GM04503 (cell line): ENCODE measurements at regions not wholly inside any gene's neighbourhood (a gene's known extent, or its start where the extent isn't known, plus 50 kb on each side); places are given as distances from the start of the nearest gene placed in this dataset.

Source experiments
- DNase-seq: peaks from one replicate; pipeline ENCODE4 v3.0.0-alpha.2; 2012; ENCODE audit warnings: low read depth

GRCh38 chr2:205902041-205902899, 183.7 kb downstream of the INO80D start:
- DNase-seq = no peak

DNA sequence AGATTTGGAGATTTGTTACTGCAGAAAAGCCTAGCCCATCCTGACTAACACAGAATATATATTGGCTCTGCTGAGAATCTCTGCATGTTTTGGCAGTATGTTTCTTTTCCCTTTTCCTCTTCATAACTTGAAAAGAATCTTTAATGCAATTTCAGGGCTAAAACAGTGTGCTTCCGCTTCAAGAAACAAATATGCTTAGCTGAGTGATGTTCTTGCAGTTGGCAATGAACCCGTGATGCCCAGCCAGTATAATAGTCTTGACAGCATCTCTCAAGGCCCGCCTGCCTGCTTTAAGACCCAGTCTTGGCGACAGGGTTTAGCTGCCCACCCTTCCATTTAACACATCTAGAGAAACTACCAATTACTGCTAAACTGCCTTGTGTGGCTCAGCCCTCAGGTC, 184.5 kb downstream of the INO80D start:
- no peak for DNase-seq

DNA sequence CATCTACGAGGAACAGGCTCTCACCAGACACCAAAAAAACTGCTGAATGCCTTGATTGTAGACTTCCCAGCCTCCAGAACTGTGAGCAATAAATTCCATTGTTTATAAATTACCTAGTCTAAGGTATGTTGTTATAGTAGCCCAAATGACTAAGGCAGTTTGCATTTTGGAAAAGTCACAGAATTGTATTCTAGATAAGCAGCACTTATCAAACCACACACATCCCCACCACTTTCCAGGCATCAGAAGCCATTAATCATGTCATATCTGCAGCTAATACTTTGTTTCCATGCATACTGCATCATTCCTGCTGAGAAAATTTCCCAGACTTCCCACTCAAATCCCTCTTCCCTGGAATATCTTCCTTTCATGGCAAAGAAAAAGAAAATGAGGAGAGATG, 187.2 kb downstream of the INO80D start:
- DNase-seq = no peak

- DNase-seq = no peak
Observed at GRCh38 chr2:205895981-205896655, 189.9 kb downstream of the INO80D start.

DNA sequence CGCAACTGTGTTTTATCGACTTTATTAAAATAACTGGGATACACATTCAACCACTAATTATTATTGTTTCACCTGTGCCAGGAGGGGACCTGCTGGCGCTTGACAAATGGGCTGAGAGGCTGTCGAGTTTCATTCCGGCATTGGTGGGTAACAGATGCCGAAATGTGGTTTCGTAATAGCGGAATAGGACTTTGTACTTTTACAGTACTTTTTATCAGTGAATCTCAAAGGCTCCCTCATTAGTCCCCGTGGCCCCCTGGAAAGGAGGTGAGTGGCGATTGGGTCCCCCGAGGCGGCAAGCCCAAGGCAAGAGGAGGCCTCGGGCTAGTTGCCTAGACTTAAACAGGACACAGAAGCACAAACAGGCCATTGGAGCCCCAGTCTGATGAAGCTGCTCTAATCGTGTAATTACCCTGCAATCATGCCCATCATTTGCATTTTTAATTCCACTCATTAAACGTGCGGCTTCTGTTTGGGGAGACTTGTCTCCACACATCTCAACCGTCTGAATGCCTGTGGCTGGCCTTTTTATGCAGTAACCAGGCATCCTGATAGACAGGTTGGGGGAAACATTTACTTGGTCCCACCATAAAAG, 193.2 kb downstream of the INO80D start:
- DNase-seq = no peak

DNA sequence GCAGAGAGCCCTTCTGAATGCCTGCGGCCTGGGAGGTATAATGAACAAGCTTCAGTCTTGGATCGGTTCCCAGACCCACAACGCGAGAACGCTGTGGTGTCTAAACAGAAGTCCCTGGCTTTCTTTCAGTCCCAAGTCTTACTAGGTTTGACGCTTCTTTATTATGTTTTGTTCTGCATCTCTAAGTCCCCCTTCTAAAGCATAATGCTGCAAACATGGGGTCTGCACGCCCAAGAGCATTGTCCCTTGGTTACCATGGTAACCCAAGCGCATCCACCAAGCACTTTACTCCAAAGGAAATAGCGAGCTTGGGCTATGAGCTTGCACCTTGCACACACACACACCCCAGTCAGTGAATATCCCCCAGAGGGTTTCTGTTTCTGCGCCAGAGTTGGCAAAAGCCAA, 193.7 kb downstream of the INO80D start:
- DNase-seq = no peak

DNA sequence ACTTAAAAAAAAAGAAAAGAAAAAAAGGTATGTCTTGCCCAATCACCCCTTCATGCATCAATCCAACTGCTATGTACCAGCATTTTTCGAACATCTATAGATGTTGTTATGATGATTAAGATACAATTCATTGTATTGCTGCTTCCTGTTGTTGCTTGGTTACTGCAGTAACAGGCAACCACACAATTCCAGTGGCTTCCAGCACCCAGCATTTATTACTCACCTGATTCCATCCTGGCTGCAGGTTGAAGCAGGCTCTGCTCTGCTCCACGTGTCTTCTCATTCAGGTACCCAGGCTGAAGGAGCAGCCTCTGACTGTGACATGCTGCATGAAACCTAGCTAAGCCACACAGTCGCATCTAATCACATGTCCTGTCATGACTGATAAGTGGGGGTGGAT, 196.9 kb downstream of the INO80D start:
- DNase-seq = no peak

DNA sequence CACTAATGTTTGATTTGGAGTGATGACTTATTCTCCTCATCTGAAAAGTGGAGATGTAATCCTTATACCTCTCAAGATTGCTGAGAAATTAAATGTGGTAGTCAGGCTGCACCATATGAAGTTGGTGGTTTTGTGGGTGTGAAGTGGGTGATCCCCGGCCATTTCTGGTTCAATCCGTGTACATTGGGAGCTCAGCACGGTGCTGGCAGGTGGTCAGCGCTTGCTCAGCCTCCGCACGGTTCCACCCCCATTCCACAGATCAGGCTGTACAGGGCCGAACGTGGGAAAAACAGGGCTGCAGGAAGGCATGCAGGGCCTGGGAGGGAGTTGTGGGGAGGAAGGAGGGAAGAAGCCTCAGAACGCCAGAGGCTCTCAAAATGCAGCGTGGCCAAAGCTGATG, 198.3 kb downstream of the INO80D start:
- DNase-seq = no peak

DNA sequence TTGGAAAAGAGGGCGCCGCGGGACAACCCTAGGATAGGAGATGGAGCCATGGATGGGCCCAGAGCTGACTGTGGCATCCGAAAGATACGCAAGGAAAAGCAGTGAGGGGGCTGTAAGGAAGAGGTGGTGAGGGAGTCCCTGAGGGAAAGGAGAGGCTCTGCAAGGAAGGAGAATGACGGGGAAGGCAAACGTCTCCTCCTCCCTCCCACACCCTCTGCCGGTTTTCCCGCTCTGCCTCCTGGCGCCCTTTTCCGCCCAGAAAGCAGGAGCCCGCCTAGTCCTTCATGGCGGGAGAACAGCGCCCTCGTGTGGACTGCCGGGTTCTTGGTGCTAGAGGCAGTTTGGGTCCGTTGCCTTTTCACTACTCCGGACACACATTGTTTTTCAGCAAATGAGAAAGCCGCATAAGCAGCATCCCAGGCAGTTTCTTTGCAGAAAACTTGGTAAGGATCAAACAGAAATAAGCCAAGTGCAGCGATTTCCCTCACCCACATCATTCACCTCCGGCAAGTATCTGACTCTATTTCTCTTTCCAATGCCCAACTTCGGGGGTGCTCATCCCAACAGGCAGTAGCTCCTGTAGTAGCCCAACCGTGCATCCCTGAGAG, 200.4 kb downstream of the INO80D start:
- peak; percentile 14 for DNase-seq

GRCh38 chr2:205883965-205884364, 201.7 kb downstream of the NRP2 start:
- no peak for DNase-seq

DNA sequence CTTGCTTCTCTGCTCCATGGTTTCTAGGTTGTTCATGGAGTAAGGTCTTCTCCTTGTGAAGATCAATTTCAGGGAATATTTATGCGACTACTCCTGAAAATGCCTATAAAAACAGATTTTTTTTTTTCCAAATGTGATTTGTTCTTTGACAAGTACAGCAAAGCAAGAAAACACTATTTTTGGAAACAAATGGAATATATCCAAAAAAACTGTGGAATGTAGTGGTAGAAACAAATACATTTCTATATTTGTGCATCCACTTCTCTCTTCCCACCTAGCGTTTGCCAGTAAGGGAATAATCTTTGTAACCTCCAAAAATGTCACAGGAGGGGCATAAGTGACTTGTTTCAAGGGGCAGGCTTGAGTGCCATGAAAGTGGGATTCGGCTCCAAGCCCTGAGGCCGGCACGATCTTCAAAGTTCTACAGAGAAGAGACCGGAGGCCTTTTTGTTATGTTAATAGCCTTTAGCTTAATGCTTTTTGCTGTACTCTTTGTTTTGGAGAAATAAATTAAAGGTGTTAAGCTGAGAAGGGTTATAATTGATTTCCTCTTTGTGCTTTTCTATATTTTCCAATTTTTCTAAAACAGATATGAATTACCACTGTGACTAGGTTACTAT, 200.6 kb downstream of the NRP2 start:
- DNase-seq = no peak

DNA sequence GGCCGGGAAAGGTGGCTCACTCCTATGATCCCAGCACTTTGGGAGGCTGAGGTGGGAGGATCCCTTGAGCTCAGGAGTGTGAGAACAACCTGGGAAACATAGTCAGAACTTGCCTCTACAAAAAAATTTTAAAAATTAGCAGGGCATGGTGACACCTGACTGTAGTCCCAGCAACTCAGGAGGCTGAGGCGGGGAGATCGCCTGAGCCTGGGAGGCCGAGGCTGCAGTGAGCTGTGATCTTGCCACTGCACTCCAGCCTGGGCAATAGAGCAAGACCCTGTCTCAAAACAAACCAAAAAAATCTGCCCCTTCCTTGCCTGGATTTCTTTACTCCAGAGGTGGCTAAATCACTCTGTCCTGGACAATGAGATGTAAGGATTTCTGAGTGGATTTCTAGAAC, 197.7 kb downstream of the NRP2 start:
- no peak for DNase-seq

GRCh38 chr2:205878999-205879762, 196.9 kb downstream of the NRP2 start:
- no peak for DNase-seq

DNA sequence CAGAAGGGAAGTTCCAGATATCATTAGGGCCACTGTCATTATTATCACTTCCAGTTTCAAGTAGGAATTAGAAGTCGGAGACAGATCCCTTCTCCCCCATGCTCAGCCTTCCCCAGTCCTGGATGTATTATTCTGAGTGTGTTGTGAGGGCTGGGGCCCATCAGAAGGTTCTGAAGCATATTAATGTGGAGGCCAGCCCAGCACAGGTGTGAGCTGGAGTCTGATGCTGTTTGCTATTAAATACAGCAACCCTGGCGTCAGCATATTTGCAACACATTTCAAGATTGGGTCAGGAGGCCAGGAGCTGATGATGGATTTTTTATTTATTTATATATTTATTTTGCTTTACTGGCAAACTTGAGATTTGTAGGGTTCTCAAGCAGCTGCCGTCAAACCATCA, 195.2 kb downstream of the NRP2 start:
- DNase-seq = no peak

GRCh38 chr2:205876127-205876526, 193.8 kb downstream of the NRP2 start:
- no peak for DNase-seq

GRCh38 chr2:205872716-205873115, 190.4 kb downstream of the NRP2 start:
- DNase-seq = no peak

- no peak for DNase-seq
Observed at GRCh38 chr2:205869439-205869838, 187.1 kb downstream of the NRP2 start.

DNA sequence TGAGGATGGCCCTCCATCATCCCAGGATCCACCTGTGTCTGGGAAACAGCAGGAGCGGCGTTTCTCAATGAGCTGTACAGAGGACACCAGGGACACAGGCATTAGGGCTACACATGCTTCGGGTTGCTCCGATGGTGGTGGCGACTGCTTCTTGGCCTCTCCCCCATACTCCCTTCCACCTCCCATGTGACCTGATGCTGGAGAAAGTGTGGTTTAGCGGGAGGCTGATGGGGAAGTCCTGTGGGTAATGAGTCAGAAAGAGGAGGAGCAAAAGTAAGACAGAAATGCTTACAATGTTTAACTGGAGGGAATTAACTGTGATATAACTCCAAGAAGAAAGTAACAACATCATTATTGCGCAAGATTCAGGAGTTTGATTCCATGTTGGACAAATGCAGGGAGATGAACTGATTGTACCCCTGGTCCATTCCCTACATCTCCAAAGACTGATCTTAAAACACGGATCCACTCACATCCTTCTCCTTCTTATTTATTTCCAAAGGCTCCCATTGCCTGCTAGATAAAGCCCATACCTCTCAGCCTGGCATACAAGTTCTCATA, 186.6 kb downstream of the NRP2 start:
- no peak for DNase-seq

- no peak for DNase-seq
Observed at GRCh38 chr2:205868053-205868452, 185.8 kb downstream of the NRP2 start.

- no peak for DNase-seq
Observed at GRCh38 chr2:205867371-205867770, 185.1 kb downstream of the NRP2 start.

DNA sequence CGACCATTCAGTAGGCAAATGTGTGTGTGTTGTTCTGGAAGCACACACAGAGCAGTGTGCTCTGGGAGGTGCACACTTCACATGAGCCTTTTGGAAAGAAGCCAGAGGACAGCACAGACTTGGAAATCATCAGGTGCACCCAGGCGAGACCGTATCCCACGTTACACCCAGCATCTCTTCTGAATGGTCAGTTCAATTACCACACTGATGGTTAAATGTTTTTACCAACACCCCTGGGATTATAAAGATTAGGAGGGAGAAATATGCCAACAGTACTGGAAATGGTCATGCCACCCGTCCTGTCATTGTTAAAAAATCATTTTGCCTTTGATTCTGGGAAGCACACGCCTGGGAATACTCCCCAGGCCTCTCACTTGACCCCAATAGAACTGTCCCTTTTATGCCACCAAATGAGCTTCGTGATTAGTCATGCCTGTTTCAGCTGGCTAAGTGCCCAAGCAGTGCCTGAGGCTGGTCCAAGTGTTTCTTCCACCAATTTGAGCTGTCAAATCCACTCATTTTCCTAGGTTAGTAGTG, 183.7 kb downstream of the NRP2 start:
- DNase-seq = no peak
